ENCODE measurements at regions not wholly inside any gene's neighbourhood (a gene's known extent, or its start where the extent isn't known, plus 50 kb on each side); places are given as distances from the start of the nearest gene placed in this dataset.

DNA sequence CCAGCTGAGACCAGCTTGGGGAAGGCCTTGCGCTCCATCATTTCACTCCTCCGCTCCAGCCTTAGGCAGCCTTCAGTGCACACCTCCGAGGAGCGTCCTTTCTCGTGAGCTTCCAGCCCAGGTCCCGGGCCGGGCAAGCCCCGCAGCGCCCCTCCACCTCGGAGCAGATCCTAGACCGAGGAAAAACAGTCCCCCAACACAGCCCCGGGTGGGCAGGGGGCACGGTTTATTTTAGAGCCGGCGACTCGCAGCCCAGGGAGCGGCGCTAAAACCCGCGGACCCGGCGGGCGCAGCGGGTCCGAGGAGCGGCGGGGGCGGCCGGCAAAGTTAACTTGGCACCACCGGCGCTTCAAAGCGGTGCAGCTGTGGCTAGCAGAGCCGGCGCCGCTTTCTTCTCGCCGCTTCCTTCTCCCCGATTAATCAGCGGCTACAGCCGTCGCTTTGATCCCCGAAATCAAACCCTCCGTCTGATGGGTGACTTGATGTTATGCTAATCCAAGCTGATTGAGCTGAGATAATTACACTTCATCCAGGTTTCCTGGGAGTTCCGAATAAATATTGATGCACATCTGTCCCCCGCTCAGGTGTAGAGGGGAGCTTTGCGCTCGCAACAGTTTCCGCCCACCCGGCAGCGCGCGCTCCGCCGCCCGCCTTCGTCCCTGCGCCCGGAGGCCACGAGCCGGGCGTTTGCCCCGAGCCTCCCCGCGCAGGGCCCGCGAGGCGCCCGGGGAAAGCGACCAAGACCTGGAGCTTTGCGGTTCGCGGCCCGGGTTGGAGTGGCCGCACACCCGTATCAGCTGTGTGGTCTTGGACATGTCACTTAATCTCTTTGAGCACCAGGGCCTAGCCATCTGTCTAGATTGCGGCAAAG, 192.7 kb downstream of the BUD13 start:
- no peak for TF ChIP-seq CTCF (IDR thresholded peaks at IDR 0.05)
- TF ChIP-seq POLR2A (IDR thresholded peaks at IDR 0.05) = no peak
- H3K27me3 ChIP-seq = no peaks in the 10 kb centered on the region
- no peak overlapping the region for H3K27ac ChIP-seq
- 2 to 3% methylated on average over 47 to 76 of the region's 76 CpGs for WGBS, 2 donors
- H3K4me3 ChIP-seq = peak overlapping the region in 1 of 2 donors; percentile 40
- H3K9me3 ChIP-seq = no peaks in the 10 kb centered on the region
- H3K4me1 ChIP-seq = no peaks in the 10 kb centered on the region
- intact Hi-C loops (cut with DNase I; ENCODE audit: low total_unique reads) = no loop called here
- no peaks in the 10 kb centered on the region for H3K36me3 ChIP-seq (ENCODE audit: low read depth, missing control alignments)
- DNase-seq = no peak

GRCh38 chr11:116579031-116579653, 193.6 kb downstream of the BUD13 start:
- 15 to 28% methylated on average over 9 of the region's 9 CpGs for whole genome bisulfite sequencing, 2 donors
- no peak overlapping the region for H3K4me3 ChIP-seq
- intact Hi-C loops (cut with DNase I; ENCODE audit: low total_unique reads) = no loop called here
- H3K4me1 ChIP-seq = no peaks in the 10 kb centered on the region
- H3K9me3 ChIP-seq = no peaks in the 10 kb centered on the region
- no peaks in the 10 kb centered on the region for H3K27me3 ChIP-seq
- no peaks in the 10 kb centered on the region for H3K36me3 ChIP-seq (ENCODE audit: low read depth, missing control alignments)
- DNase-seq = peak; percentile 49
- no peak for TF ChIP-seq POLR2A (IDR thresholded peaks at IDR 0.05)
- no peak overlapping the region for H3K27ac ChIP-seq

- H3K27me3 ChIP-seq = no peaks in the 10 kb centered on the region
- H3K36me3 ChIP-seq (ENCODE audit: low read depth, missing control alignments) = no peaks in the 10 kb centered on the region
- no peak overlapping the region for H3K4me3 ChIP-seq
- H3K4me1 ChIP-seq = no peaks in the 10 kb centered on the region
- TF ChIP-seq CTCF (IDR thresholded peaks at IDR 0.05) (no peak), POLR2A (IDR thresholded peaks at IDR 0.05) (no peak)
- 75 to 78% methylated on average over 3 of the region's 3 CpGs for WGBS, 2 donors
- H3K27ac ChIP-seq = no peak overlapping the region
- intact Hi-C loops (cut with DNase I; ENCODE audit: low total_unique reads) = no loop called here
- H3K9me3 ChIP-seq = no peaks in the 10 kb centered on the region
- no peak for DNase-seq
These were observed 194.8 kb downstream of the BUD13 start for GRCh38 chr11:116577956-116578355.

DNA sequence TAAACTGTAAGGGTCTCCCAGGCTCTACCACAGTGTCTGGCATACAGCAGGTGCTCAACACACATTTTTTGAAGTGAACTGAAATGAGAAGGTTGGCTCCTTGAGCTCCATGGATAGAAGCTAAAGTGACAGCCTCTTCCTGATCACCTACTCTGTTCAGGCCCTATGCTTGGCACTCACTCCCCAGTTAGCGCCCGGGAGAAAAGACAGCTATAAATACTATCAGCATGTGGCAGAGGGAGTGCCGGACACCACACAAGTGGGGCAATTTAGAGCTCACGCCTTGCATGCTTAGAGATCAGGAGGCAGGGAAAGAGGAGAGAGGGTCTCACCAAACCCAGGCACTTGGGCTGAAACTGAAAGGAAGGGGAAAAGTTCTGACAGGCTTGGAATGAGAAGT, 195.5 kb downstream of the BUD13 start:
- Histone ChIP-seq H3K27me3 (no peaks in the 10 kb centered on the region), H3K9me3 (no peaks in the 10 kb centered on the region), H3K36me3 (ENCODE audit: low read depth, missing control alignments) (no peaks in the 10 kb centered on the region), H3K4me3 (no peak overlapping the region), H3K27ac (no peak overlapping the region), H3K4me1 (no peaks in the 10 kb centered on the region)
- TF ChIP-seq CTCF (IDR thresholded peaks at IDR 0.05) (no peak), POLR2A (IDR thresholded peaks at IDR 0.05) (no peak)
- 64 to 100% methylated on average over 2 to 4 of the region's 4 CpGs for WGBS, 2 donors
- no peak for DNase-seq
- intact Hi-C loops (cut with DNase I; ENCODE audit: low total_unique reads) = no loop called here

DNA sequence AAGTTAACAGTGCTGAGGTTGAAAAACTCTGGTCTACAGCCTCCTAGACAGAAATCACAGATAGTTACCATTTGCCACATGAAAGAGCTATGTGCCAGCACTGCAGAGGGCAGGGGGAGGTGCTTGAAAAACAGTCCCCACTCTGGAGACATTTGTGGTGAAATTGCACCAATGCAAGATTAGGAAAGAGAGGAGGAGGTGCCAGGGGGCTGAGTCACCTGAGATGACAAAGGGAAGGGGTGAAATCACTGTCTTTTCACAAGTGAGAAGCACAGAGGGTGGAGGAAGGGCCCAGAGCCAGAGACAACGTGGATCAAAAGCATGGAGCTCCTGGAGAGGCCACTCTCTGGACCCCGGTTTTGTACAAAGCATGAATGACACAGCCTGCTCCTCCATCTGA, 196.3 kb downstream of the BUD13 start:
- no peaks in the 10 kb centered on the region for H3K4me1 ChIP-seq
- H3K4me3 ChIP-seq = no peak overlapping the region
- no peak for DNase-seq
- intact Hi-C loops (cut with DNase I; ENCODE audit: low total_unique reads) = no loop called here
- no peaks in the 10 kb centered on the region for H3K36me3 ChIP-seq (ENCODE audit: low read depth, missing control alignments)
- 36 to 59% methylated on average over 2 of the region's 2 CpGs for WGBS, 2 donors
- H3K27ac ChIP-seq = no peak overlapping the region
- no peaks in the 10 kb centered on the region for H3K9me3 ChIP-seq
- H3K27me3 ChIP-seq = no peaks in the 10 kb centered on the region
- TF ChIP-seq CTCF (IDR thresholded peaks at IDR 0.05) (no peak), POLR2A (IDR thresholded peaks at IDR 0.05) (no peak)
